Progenitor cell of endocrine pancreas (in vitro differentiated cells): ENCODE measurements at regions not wholly inside any gene's neighbourhood (a gene's known extent, or its start where the extent isn't known, plus 50 kb on each side); places are given as distances from the start of the nearest gene placed in this dataset.
"Not testable (repeated sequence)": the region's sequence is repeated elsewhere in the genome, so short reads cannot be mapped to it uniquely, and the experiment has no call there.

Experiments used
- DNase-seq: peaks from one replicate; pipeline ENCODE4 v3.0.0; 2021; ENCODE audit warnings: low spot score; ENCODE audit not compliant: unreplicated experiment
- H3K27ac Mint-ChIP-seq: 2 replicates; pipeline ENCODE4 v1.8.0; 2021; ENCODE audit warnings: mild to moderate bottlenecking, moderate library complexity, mixed read lengths
- H3K27me3 Mint-ChIP-seq: 2 replicates; pipeline ENCODE4 v1.8.0; 2021; ENCODE audit warnings: mixed read lengths
- H3K36me3 Mint-ChIP-seq: 2 replicates; pipeline ENCODE4 v1.8.0; 2022; ENCODE audit warnings: mixed read lengths; ENCODE audit not compliant: insufficient read depth
- H3K4me1 Mint-ChIP-seq: 2 replicates; pipeline ENCODE4 v1.8.0; 2021; ENCODE audit warnings: low read depth, mixed read lengths
- H3K4me3 Mint-ChIP-seq: 2 replicates; pipeline ENCODE4 v1.8.0; 2021; ENCODE audit warnings: low read depth, mild to moderate bottlenecking, moderate library complexity, mixed read lengths
- H3K9me3 Mint-ChIP-seq: 2 replicates; pipeline ENCODE4 v1.8.0; 2021; ENCODE audit warnings: low read depth, mixed read lengths
- TF ChIP-seq, protein P1 (sequence below): fragments of 200-600 bp; sonication (generic); IDR thresholded peaks from one replicate; pipeline ENCODE4 v1.5.0; 2021; ENCODE audit warnings: antibody characterized with exemption, mild to moderate bottlenecking; ENCODE audit not compliant: unreplicated experiment

DNA sequence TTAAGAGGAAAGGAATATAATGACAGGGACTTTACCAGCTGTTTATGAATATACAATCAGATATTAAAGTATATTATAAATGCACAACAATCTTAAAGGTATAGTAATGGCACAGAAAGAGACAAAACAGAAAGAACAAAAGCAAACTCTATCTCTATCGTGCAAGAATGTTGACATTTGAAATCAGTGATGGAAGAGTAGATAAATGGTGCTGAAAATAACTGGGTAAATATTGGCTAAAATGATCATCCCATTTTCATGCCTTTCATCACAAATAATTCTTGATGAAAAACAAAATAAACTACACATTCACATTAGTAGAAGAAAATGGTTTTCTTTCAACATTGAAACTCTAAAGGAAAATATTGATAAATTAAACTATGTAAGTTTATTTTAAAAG lies 495.9 kb downstream of the IRS1 start:
- Mint-ChIP-seq H3K36me3 (no peaks in the 10 kb centered on the region), H3K27me3 (no peaks in the 10 kb centered on the region), H3K9me3 (no peaks in the 10 kb centered on the region), H3K4me3 (no peak overlapping the region), H3K4me1 (peaks cover 6% of the 10 kb centered on the region), H3K27ac (no peak overlapping the region)
- DNase-seq: no peak
- TF ChIP-seq, protein P1, sequence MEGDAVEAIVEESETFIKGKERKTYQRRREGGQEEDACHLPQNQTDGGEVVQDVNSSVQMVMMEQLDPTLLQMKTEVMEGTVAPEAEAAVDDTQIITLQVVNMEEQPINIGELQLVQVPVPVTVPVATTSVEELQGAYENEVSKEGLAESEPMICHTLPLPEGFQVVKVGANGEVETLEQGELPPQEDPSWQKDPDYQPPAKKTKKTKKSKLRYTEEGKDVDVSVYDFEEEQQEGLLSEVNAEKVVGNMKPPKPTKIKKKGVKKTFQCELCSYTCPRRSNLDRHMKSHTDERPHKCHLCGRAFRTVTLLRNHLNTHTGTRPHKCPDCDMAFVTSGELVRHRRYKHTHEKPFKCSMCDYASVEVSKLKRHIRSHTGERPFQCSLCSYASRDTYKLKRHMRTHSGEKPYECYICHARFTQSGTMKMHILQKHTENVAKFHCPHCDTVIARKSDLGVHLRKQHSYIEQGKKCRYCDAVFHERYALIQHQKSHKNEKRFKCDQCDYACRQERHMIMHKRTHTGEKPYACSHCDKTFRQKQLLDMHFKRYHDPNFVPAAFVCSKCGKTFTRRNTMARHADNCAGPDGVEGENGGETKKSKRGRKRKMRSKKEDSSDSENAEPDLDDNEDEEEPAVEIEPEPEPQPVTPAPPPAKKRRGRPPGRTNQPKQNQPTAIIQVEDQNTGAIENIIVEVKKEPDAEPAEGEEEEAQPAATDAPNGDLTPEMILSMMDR: no peak

DNA sequence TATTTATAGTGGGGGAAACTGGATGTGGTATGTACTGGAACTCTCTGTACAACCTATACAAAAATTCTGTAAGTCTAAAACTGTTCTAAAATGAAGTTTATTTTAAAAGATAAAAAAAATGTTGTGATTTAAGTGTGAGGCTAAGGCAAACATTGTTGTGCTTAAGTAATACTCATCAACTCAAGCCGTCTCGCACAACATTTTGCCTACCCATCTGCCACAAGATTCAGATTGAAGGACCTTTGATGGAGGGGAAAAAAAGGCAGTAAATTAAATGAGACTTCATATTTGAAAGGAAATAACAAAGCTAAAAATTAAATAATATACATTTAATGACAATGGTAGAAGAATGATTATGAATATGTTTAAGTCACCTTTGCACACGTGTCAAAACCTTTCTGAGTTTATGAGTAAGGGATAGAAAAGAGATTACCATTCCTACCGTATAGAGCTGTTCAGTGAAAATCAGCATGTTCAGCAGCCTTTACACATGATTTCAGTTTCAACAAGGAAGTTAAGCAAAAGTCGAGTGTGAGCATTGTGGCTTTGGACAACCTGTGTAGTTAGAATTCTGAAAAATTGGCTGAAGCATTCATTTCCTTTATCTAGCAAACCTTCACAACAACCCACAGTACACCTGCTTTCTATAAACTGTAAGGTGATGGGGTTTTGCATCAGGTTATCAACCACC lies 499.3 kb downstream of the IRS1 start:
- Mint-ChIP-seq H3K4me3 (no peak overlapping the region), H3K4me1 (peaks cover 5% of the 10 kb centered on the region), H3K27me3 (no peaks in the 10 kb centered on the region), H3K36me3 (no peaks in the 10 kb centered on the region), H3K27ac (no peak overlapping the region), H3K9me3 (no peaks in the 10 kb centered on the region)
- TF ChIP-seq, protein P1: no peak
- DNase-seq: no peak

DNA sequence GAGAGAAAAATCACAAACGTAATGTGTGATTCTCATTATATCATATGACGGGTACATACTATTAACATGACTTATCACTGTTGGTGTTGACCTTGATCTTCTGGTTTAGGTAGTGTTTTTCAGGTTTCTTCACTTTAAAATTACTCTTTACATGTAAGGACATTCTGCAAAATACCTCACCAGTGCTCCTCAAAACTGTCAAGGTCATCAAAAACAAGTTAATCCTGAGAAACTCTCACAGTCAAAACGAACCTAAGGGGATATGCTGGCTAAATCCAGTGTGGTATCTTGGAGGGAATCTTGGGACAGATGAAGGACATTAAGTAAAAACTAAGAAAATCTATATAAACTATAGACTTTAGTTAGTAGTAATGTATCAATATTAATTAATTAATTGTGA lies 499.8 kb downstream of the IRS1 start:
- Mint-ChIP-seq H3K4me3 (no peak overlapping the region), H3K9me3 (no peaks in the 10 kb centered on the region), H3K27me3 (no peaks in the 10 kb centered on the region), H3K36me3 (no peaks in the 10 kb centered on the region), H3K27ac (no peak overlapping the region), H3K4me1 (peaks cover 5% of the 10 kb centered on the region)
- no peak for DNase-seq
- TF ChIP-seq, protein P1: no peak

DNA sequence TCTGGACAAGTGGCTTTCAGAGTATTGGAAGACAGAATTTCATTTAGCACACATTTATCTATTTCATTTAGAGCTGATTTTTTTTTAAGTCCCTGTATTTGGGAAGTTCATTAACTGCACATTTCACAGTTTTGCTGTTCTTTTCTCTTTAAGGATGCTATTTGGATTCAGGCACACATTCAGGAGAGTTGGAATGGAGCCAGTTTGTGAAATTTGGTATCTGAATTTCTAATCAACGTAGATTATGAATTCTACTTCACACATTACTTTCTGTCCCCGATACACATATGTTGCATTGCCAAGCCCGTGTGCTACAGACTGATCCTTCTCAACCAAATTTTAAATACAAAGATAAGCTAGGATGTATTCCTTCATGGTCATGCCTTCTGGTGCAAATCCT lies 503.9 kb downstream of the IRS1 start:
- Mint-ChIP-seq H3K4me3 (no peak overlapping the region), H3K9me3 (peaks cover 15% of the 10 kb centered on the region), H3K27ac (no peak overlapping the region), H3K27me3 (no peaks in the 10 kb centered on the region), H3K36me3 (peaks cover 6% of the 10 kb centered on the region), H3K4me1 (no peaks in the 10 kb centered on the region)
- no peak for DNase-seq
- TF ChIP-seq, protein P1: no peak

DNA sequence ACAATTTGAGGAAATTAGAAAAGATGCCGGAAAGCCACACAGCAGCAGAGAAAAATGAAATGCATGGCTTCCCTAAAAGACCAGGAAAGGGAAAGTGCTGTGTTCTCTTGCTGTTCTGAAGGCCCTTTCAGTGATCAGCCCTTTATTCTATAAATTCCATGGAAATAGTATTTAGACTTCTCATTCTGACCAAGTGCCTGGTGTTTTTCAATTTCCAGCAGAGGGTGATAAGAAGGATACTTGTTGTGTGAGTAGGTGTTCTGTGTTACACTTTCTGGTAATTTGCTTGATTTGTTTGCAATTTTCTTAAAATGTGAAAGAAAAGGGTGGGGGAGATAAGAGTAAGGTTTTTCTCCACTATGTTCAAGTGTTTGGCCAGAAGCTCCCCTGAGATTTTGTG lies 504.5 kb downstream of the IRS1 start:
- Mint-ChIP-seq H3K9me3 (peaks cover 17% of the 10 kb centered on the region), H3K27ac (no peak overlapping the region), H3K4me3 (no peak overlapping the region), H3K36me3 (peaks cover 6% of the 10 kb centered on the region), H3K27me3 (no peaks in the 10 kb centered on the region), H3K4me1 (no peaks in the 10 kb centered on the region)
- DNase-seq: no peak
- TF ChIP-seq, protein P1: no peak

DNA sequence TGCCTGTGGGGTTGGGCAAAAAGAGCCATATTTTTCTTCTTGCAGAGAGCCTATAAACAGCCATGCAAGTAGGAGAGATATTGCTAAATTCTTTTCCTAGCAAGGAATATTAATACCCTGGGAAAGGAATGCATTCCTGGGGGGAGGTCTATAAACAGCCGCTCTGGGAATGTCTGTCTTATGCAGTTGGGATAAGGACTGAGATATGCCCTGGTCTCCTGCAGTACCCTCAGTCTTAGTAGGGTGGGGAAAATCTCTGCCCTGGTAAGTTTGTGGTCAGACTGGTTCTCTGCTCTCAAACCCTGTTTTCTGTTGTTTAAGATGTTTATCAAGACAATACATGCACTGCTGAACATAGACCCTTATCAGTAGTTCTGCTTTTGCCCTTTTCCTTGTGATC lies 508.3 kb downstream of the IRS1 start:
- not testable (repeated sequence) for H3K36me3 Mint-ChIP-seq, H3K4me1 Mint-ChIP-seq, DNase-seq, H3K27me3 Mint-ChIP-seq, H3K4me3 Mint-ChIP-seq, H3K27ac Mint-ChIP-seq
- H3K9me3 Mint-ChIP-seq: peaks cover 17% of the 10 kb centered on the region
